NB4 (cell line): ENCODE measurements at regions not wholly inside any gene's neighbourhood (a gene's known extent, or its start where the extent isn't known, plus 50 kb on each side); places are given as distances from the start of the nearest gene placed in this dataset.

Experiments
- POLR2A ChIP-seq: IDR thresholded peaks from 2 replicates; pipeline ENCODE4 v1.6.1; 2011; ENCODE audit warnings: mild to moderate bottlenecking; ENCODE audit not compliant: insufficient read length; ENCODE audit errors: extremely low read depth
- TF ChIP-seq, protein P1 (sequence below): IDR thresholded peaks from one replicate; pipeline ENCODE4 v1.5.1; 2012; ENCODE audit warnings: low read depth, low read length

DNA sequence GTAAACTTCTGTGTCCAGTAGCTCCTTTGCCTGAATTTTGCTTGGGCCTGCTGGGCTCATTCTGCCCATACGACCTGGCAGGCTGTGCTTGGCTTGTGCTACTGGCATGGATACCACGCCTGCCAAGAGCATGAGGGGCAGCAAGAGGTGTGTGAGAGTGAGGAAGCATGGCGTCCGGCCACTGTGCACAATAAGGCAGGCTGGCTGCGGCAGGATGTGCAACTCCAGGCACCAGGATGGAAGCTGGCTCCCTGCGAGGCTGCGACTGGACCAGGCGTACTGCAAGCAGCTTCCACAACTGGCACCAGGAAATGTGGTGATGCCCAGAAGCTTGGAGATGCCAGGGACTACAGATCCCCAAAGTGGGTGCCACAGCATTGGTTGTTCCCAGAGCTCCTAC lies 709.3 kb downstream of the PCDH18 start:
- TF ChIP-seq, protein P1, sequence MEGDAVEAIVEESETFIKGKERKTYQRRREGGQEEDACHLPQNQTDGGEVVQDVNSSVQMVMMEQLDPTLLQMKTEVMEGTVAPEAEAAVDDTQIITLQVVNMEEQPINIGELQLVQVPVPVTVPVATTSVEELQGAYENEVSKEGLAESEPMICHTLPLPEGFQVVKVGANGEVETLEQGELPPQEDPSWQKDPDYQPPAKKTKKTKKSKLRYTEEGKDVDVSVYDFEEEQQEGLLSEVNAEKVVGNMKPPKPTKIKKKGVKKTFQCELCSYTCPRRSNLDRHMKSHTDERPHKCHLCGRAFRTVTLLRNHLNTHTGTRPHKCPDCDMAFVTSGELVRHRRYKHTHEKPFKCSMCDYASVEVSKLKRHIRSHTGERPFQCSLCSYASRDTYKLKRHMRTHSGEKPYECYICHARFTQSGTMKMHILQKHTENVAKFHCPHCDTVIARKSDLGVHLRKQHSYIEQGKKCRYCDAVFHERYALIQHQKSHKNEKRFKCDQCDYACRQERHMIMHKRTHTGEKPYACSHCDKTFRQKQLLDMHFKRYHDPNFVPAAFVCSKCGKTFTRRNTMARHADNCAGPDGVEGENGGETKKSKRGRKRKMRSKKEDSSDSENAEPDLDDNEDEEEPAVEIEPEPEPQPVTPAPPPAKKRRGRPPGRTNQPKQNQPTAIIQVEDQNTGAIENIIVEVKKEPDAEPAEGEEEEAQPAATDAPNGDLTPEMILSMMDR: no peak
- TF ChIP-seq POLR2A: no peak
